ENCODE measurements at regions not wholly inside any gene's neighbourhood (a gene's known extent, or its start where the extent isn't known, plus 50 kb on each side); places are given as distances from the start of the nearest gene placed in this dataset.

- no peak overlapping the region for H3K4me2 ChIP-seq
- TF ChIP-seq CTCF (IDR thresholded peaks at IDR 0.05) (no peak), JUN (IDR thresholded peaks at IDR 0.05) (no peak), ZC3H11A (IDR thresholded peaks at IDR 0.05) (no peak), RARB (CRISPR knock-in tag; IDR thresholded peaks at IDR 0.05) (no peak), JUNB (IDR thresholded peaks at IDR 0.05) (no peak)
- H3K4me1 ChIP-seq: no peaks in the 10 kb centered on the region
- peaks cover 9% of the 10 kb centered on the region for H3K9me3 ChIP-seq
- FAIRE-seq: no peak
- no peak overlapping the region for H3K4me3 ChIP-seq
- DNase-seq (ENCODE audit: low read depth in 1 of 2, low spot score in 1 of 2): no peak
- WGBS (ENCODE audit: missing lambda C conversion rate): 20% methylated on average over 3 of the region's 3 CpGs
- CTCF ChIA-PET: no interaction called here
- ATAC-seq: no peak
- no peak overlapping the region for H3K27ac ChIP-seq
- POLR2A ChIA-PET: no interaction called here
Measured at GRCh38 chr3:31142543-31142942, 248.1 kb upstream of the GADL1 start.

- DNase-seq (ENCODE audit: low read depth in 1 of 2, low spot score in 1 of 2): no peak
- no peak overlapping the region for H3K4me3 ChIP-seq
- POLR2A ChIA-PET: no interaction called here
Measured at GRCh38 chr3:31145062-31145461, 250.6 kb upstream of the GADL1 start.

GRCh38 chr3:31147550-31147949 is 253.1 kb upstream of the GADL1 start:
- no peak overlapping the region for H3K27ac ChIP-seq
- TF ChIP-seq FOSL2 (IDR thresholded peaks at IDR 0.05) (no peak), FOSL2 (CRISPR knock-in tag; IDR thresholded peaks at IDR 0.05) (no peak), ZFP36 (IDR thresholded peaks at IDR 0.05; ENCODE audit: borderline replicate concordance, partially characterized antibody) (peak; percentile 87)
- no peak overlapping the region for H3K4me3 ChIP-seq
- H3K9me3 ChIP-seq: peaks cover 13% of the 10 kb centered on the region
- 17% methylated on average over 2 of the region's 2 CpGs for WGBS (ENCODE audit: missing lambda C conversion rate)
- ChIA-PET CTCF (no interaction called here), POLR2A (no interaction called here)
- no peak for ATAC-seq
- no peaks in the 10 kb centered on the region for H3K4me1 ChIP-seq
- H3K4me2 ChIP-seq: no peak overlapping the region
- no peak for FAIRE-seq
- no peak for DNase-seq (ENCODE audit: low read depth in 1 of 2, low spot score in 1 of 2)

More at GRCh38 chr3:31145062-31145461, 250.6 kb upstream of the GADL1 start:
- no peak for ATAC-seq
- TF ChIP-seq REST (IDR thresholded peaks at IDR 0.05) (peak; percentile 51; the same call in 1 of the 2 replicates), HEYL (CRISPR knock-in tag; IDR thresholded peaks at IDR 0.05) (no peak)
- CTCF ChIA-PET: no interaction called here
- H3K4me1 ChIP-seq: no peaks in the 10 kb centered on the region
- no peak overlapping the region for H3K4me2 ChIP-seq
- H3K9me3 ChIP-seq: peaks cover 13% of the 10 kb centered on the region
- H3K27ac ChIP-seq: no peak overlapping the region
- FAIRE-seq: no peak
- 14% methylated on average over 1 of the region's 1 CpG for WGBS (ENCODE audit: missing lambda C conversion rate)

GRCh38 chr3:31157047-31157694 is 262.7 kb upstream of the GADL1 start:
- H3K9me3 ChIP-seq: no peaks in the 10 kb centered on the region
- no peak overlapping the region for H3K27ac ChIP-seq
- ChIA-PET POLR2A (no interaction called here), CTCF (no interaction called here)
- ATAC-seq (peak; percentile 81 to 82; a peak in 5 of 6 replicates), DNase-seq (ENCODE audit: low read depth in 1 of 2, low spot score in 1 of 2) (peak in 1 of 2 experiments; percentile 16), FAIRE-seq (no peak)
- peak overlapping the region; percentile 16; the same call in 1 of the 3 replicates for H3K4me3 ChIP-seq
- peak overlapping the region; percentile 41 for H3K4me2 ChIP-seq
- WGBS (ENCODE audit: missing lambda C conversion rate): 44% methylated on average over 8 of the region's 8 CpGs
- H3K4me1 ChIP-seq: no peaks in the 10 kb centered on the region
- TF ChIP-seq FOSB (CRISPR knock-in tag; IDR thresholded peaks at IDR 0.05) (no peak), PHF8 (IDR thresholded peaks at IDR 0.05; ENCODE audit: borderline replicate concordance, low read depth) (no peak), CHD2 (IDR thresholded peaks at IDR 0.05; ENCODE audit: low read length, partially characterized antibody) (no peak), RFX5 (IDR thresholded peaks at IDR 0.05) (peak; percentile 40; the same call in 1 of the 2 replicates), CBX2 (IDR thresholded peaks at IDR 0.05; ENCODE audit: borderline replicate concordance, low read depth) (no peak), TFCP2L1 (CRISPR knock-in tag; IDR thresholded peaks at IDR 0.05) (no peak), RNF2 (IDR thresholded peaks at IDR 0.05; ENCODE audit: borderline replicate concordance, low read depth) (no peak), HES2 (IDR thresholded peaks at IDR 0.05) (no peak), ATOH8 (CRISPR knock-in tag; IDR thresholded peaks at IDR 0.05; ENCODE audit: low read depth) (no peak), EHMT2 (IDR thresholded peaks at IDR 0.05; ENCODE audit: low read depth) (no peak), HOXA7 (CRISPR knock-in tag; IDR thresholded peaks at IDR 0.05) (no peak), CBX8 (IDR thresholded peaks at IDR 0.05) (no peak), RCOR1 (IDR thresholded peaks at IDR 0.05; ENCODE audit: low read depth, low read length) (no peak), CEBPB (IDR thresholded peaks at IDR 0.05) (no peak), FOXS1 (CRISPR knock-in tag; IDR thresholded peaks at IDR 0.05) (no peak), HDAC2 (IDR thresholded peaks at IDR 0.05) (no peak), HOXB5 (CRISPR knock-in tag; IDR thresholded peaks at IDR 0.05) (no peak)

All from A549 (cell line).